Neuronal stem cell (in vitro differentiated cells): ENCODE measurements at regions not wholly inside any gene's neighbourhood (a gene's known extent, or its start where the extent isn't known, plus 50 kb on each side); places are given as distances from the start of the nearest gene placed in this dataset.

Experiments used
- DNase-seq: peaks from one replicate; pipeline ENCODE4 v3.0.0-alpha.2; 2013; ENCODE audit warnings: low spot score
- H2AFZ ChIP-seq: one replicate; pipeline ENCODE4 v1.6.1; 2013; ENCODE audit warnings: mild to moderate bottlenecking, low read length, inconsistent platforms
- H2AK5ac ChIP-seq: 2 replicates; pipeline ENCODE4 v1.6.1; 2013; ENCODE audit warnings: low read depth, mild to moderate bottlenecking, inconsistent platforms, low read length, moderate library complexity, mixed read lengths
- H2BK120ac ChIP-seq: 2 replicates; pipeline ENCODE4 v1.6.1; 2013; ENCODE audit warnings: low read depth, mild to moderate bottlenecking, inconsistent platforms, low read length, moderate library complexity, mixed read lengths
- H2BK12ac ChIP-seq: one replicate; pipeline ENCODE4 v1.6.1; 2013; ENCODE audit warnings: low read length, inconsistent platforms
- H2BK15ac ChIP-seq: 2 replicates; pipeline ENCODE4 v1.6.1; 2013; ENCODE audit warnings: mild to moderate bottlenecking, low read length, inconsistent platforms, mixed read lengths
- H2BK5ac ChIP-seq: one replicate; pipeline ENCODE4 v1.6.1; 2013; ENCODE audit warnings: inconsistent platforms, mild to moderate bottlenecking, low read length, moderate library complexity
- H3K14ac ChIP-seq: one replicate; pipeline ENCODE4 v1.6.1; 2013; ENCODE audit warnings: low read length, inconsistent platforms
- H3K18ac ChIP-seq: 2 replicates; pipeline ENCODE4 v1.6.1; 2013; ENCODE audit warnings: low read length, inconsistent platforms
- H3K23ac ChIP-seq: 2 replicates; pipeline ENCODE4 v1.6.1; 2013; ENCODE audit warnings: low read depth, mild to moderate bottlenecking, mixed read lengths, low read length, inconsistent platforms; ENCODE audit not compliant: poor library complexity
- H3K27ac ChIP-seq: replicated peaks from 3 replicates; pipeline ENCODE4 v1.5.1; 2013; ENCODE audit warnings: low read length, inconsistent platforms
- H3K27me3 ChIP-seq, 3 experiments: 2 replicates each; pipeline ENCODE4 v1.6.1; 2013; ENCODE audit warnings: low read length in 3 of 3, mild to moderate bottlenecking in 2 of 3, inconsistent platforms in 1 of 3, low read depth in 1 of 3, mixed read lengths in 1 of 3, moderate library complexity in 1 of 3; ENCODE audit not compliant: control insufficient read depth in 3 of 3, insufficient read depth in 3 of 3
- H3K36me3 ChIP-seq, 2 donors: replicated peaks in 1 of 2; 2 replicates each; pipeline ENCODE4 v1.6.1; 2013; ENCODE audit warnings: low read length in 2 of 2; ENCODE audit not compliant: control insufficient read depth in 2 of 2, insufficient read depth in 2 of 2
- H3K4ac ChIP-seq: 2 replicates; pipeline ENCODE4 v1.6.1; 2013; ENCODE audit warnings: inconsistent platforms, mild to moderate bottlenecking, low read length, moderate library complexity
- H3K4me1 ChIP-seq, 2 donors: 1 replicate in 1 of 2; 2 replicates in 1 of 2; pipeline ENCODE4 v1.6.1; 2013; ENCODE audit warnings: low read length in 2 of 2, low read depth in 1 of 2; ENCODE audit not compliant: control insufficient read depth in 2 of 2, insufficient read depth in 1 of 2
- H3K4me2 ChIP-seq: one replicate; pipeline ENCODE4 v1.6.1; 2013; ENCODE audit warnings: mild to moderate bottlenecking, low read length, inconsistent platforms; ENCODE audit not compliant: insufficient read depth, poor library complexity, severe bottlenecking
- H3K4me3 ChIP-seq, 2 donors: 2 replicates each; pipeline ENCODE4 v1.5.1; 2013; ENCODE audit warnings: low read length in 2 of 2, mild to moderate bottlenecking in 2 of 2, inconsistent platforms in 1 of 2, moderate library complexity in 1 of 2
- H3K79me1 ChIP-seq: one replicate; pipeline ENCODE4 v1.6.1; 2013; ENCODE audit warnings: low read depth, mild to moderate bottlenecking, inconsistent platforms, low read length, moderate library complexity
- H3K9ac ChIP-seq: one replicate; pipeline ENCODE4 v1.6.1; 2013; ENCODE audit warnings: mild to moderate bottlenecking, low read depth, low read length, inconsistent platforms; ENCODE audit not compliant: poor library complexity
- H3K9me3 ChIP-seq, 2 donors: replicated peaks in 1 of 2; 2 replicates each; pipeline versions ENCODE3 to v1.6.1; 2013; ENCODE audit warnings: low read length in 2 of 2, mild to moderate bottlenecking in 2 of 2, inconsistent platforms in 1 of 2, low read depth in 1 of 2, mixed read lengths in 1 of 2, moderate library complexity in 1 of 2; ENCODE audit not compliant: control insufficient read depth in 2 of 2, insufficient read depth in 1 of 2
- H4K8ac ChIP-seq: one replicate; pipeline ENCODE4 v1.6.1; 2013; ENCODE audit warnings: low read depth, mild to moderate bottlenecking, inconsistent platforms, low read length, moderate library complexity
- H4K91ac ChIP-seq: one replicate; pipeline ENCODE4 v1.6.1; 2013; ENCODE audit warnings: low read length, low read depth, mild to moderate bottlenecking, inconsistent platforms; ENCODE audit not compliant: poor library complexity
- WGBS, 2 donors: extraction: QIAGEN DNeasy Blood & Tissue Kit; methylation state at CpG; one replicate each; pipeline ENCODE4 v1.1.7; 2013; ENCODE audit warnings: missing lambda C conversion rate in 2 of 2, mixed read lengths in 1 of 2; ENCODE audit not compliant: insufficient read length in 2 of 2, insufficient replicate concordance in 1 of 2; ENCODE audit errors: extremely low coverage in 2 of 2; 5-methylcytosine and 5-hydroxymethylcytosine counted together

DNA sequence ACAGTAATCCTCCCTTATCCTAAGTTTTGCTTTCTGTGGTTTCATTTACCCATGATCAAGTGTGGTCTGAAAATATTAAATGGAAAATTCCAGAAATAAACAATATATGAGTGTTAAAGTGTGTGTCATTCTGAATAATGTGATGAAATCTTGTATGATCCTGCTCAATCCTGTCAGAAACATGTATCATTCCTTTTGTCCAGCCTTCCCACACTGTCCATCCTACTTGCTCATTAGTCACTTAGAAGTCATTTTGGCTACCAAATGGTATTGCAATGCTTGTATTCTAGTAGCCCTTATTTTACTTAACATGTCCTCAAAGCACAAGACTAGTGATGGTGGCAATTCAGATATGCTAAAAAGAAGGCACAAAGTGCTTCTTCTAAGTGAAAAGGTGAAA, 1211.2 kb upstream of the SORCS1 start:
- no peak overlapping the region for H2BK5ac ChIP-seq
- H3K9ac ChIP-seq, result no peak overlapping the region
- H2BK12ac ChIP-seq, result no peak overlapping the region
- no peak overlapping the region for H2AK5ac ChIP-seq
- H3K27me3 ChIP-seq, result no peaks in the 10 kb centered on the region
- no peak overlapping the region for H4K91ac ChIP-seq
- H2BK15ac ChIP-seq, result no peak overlapping the region
- no peak overlapping the region for H4K8ac ChIP-seq
- H3K9me3 ChIP-seq, result no peaks in the 10 kb centered on the region
- H3K27ac ChIP-seq, result no peak overlapping the region
- no peak overlapping the region for H3K4me3 ChIP-seq
- H3K36me3 ChIP-seq, result no peaks in the 10 kb centered on the region
- no peaks in the 10 kb centered on the region for H3K79me1 ChIP-seq
- DNase-seq, result no peak
- H3K18ac ChIP-seq, result no peak overlapping the region
- no peak overlapping the region for H2AFZ ChIP-seq
- no peak overlapping the region for H3K4ac ChIP-seq
- no peak overlapping the region for H3K23ac ChIP-seq
- no peak overlapping the region for H2BK120ac ChIP-seq
- no peak overlapping the region for H3K14ac ChIP-seq
- H3K4me1 ChIP-seq, result no peaks in the 10 kb centered on the region
- H3K4me2 ChIP-seq, result no peak overlapping the region

DNA sequence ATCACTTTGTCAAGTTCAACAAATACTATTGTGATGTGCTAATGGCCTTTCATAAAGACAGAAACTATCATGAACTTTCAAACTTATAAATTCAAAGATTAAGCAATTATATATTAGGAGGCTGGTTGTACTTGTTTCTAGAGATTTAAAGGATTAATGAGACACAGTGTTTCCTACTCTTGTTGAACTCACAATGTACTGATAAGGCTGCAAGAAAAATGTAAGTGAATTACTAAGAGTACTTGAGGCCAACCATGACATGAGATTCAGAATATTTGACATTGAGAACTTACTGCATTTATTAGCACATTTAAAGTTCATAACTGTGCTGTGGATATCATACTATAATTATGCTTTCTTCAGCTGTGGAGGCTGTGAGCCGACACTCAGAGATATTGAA, 1210.5 kb upstream of the SORCS1 start:
- no CpG with 5 or more reads among the region's 1 CpG for WGBS, 2 donors

DNA sequence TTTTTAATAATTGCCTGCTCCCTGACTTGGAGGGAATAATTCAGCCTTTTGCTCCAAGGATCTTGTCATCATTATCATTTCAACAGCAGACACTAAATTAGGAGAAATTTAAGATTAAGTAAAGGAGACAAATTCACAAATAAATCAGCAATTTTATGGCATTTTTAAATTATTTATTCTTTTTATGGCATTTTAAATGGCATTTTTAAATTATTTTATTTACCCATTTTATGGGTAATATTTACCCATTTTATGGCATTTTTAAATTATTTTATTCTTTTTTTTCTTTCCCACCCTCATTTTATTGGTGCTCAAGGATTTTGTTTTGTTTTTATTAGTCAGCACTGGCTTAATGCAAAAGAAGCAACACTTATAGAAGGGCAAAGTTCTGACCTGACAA, 1201.0 kb upstream of the SORCS1 start:
- H3K9me3 ChIP-seq, result no peaks in the 10 kb centered on the region
- no peak overlapping the region for H3K27ac ChIP-seq
- no peak overlapping the region for H2BK12ac ChIP-seq
- no peak overlapping the region for H3K23ac ChIP-seq
- DNase-seq, result no peak
- H2BK120ac ChIP-seq, result no peak overlapping the region
- no peak overlapping the region for H3K14ac ChIP-seq
- H3K27me3 ChIP-seq, result no peaks in the 10 kb centered on the region
- no peak overlapping the region for H2BK5ac ChIP-seq
- H3K36me3 ChIP-seq, result no peaks in the 10 kb centered on the region
- no peak overlapping the region for H3K4ac ChIP-seq
- H3K4me3 ChIP-seq, result no peak overlapping the region
- H4K8ac ChIP-seq, result no peak overlapping the region
- no peaks in the 10 kb centered on the region for H3K4me1 ChIP-seq
- no peaks in the 10 kb centered on the region for H3K79me1 ChIP-seq
- H4K91ac ChIP-seq, result no peak overlapping the region
- H3K18ac ChIP-seq, result no peak overlapping the region
- no peak overlapping the region for H2BK15ac ChIP-seq
- H3K9ac ChIP-seq, result no peak overlapping the region
- no peak overlapping the region for H2AFZ ChIP-seq
- no peak overlapping the region for H2AK5ac ChIP-seq
- H3K4me2 ChIP-seq, result no peak overlapping the region

More for the DNA sequence above, 1210.5 kb upstream of the SORCS1 start:
- Histone ChIP-seq H3K23ac (no peak overlapping the region), H2BK12ac (no peak overlapping the region), H2AK5ac (no peak overlapping the region), H3K9me3 (no peaks in the 10 kb centered on the region), H3K27ac (no peak overlapping the region), H2AFZ (no peak overlapping the region), H3K14ac (no peak overlapping the region), H3K4me3 (no peak overlapping the region), H3K4ac (no peak overlapping the region), H2BK120ac (no peak overlapping the region), H3K4me2 (no peak overlapping the region), H3K4me1 (no peaks in the 10 kb centered on the region), H4K8ac (no peak overlapping the region), H3K9ac (no peak overlapping the region), H2BK5ac (no peak overlapping the region), H3K27me3 (no peaks in the 10 kb centered on the region), H3K18ac (no peak overlapping the region), H2BK15ac (no peak overlapping the region), H3K79me1 (no peaks in the 10 kb centered on the region), H3K36me3 (no peaks in the 10 kb centered on the region), H4K91ac (no peak overlapping the region)
- no peak for DNase-seq

DNA sequence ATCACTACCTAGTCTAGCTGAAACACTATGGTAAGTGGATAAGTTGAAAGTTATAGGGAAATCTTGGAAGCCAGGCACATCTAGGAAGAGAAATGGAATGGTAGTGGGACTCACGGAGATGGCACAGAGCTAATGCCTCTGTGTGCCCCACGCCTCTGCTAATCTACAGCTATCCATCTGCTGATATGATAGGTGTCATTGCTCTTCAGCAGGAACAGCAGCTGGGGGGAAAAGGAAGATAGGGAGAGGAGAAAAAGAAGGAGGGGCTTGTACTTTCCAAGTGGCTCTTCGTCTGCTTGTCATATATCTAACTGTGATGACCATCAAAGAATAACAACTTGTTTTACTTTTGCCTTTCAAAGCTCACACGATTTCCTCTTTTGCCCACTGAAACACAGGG, 1199.1 kb upstream of the SORCS1 start:
- no peak overlapping the region for H3K4ac ChIP-seq
- no peak overlapping the region for H3K18ac ChIP-seq
- H3K27me3 ChIP-seq, result no peaks in the 10 kb centered on the region
- H3K4me3 ChIP-seq, result no peak overlapping the region
- no peak overlapping the region for H2BK12ac ChIP-seq
- H3K23ac ChIP-seq, result no peak overlapping the region
- no CpG with 5 or more reads among the region's 4 CpGs for WGBS, 2 donors
- no peaks in the 10 kb centered on the region for H3K4me1 ChIP-seq
- H3K14ac ChIP-seq, result no peak overlapping the region
- H3K9me3 ChIP-seq, result no peaks in the 10 kb centered on the region
- no peak overlapping the region for H2BK15ac ChIP-seq
- H3K36me3 ChIP-seq, result no peaks in the 10 kb centered on the region
- H2AFZ ChIP-seq, result no peak overlapping the region
- no peak overlapping the region for H3K4me2 ChIP-seq
- no peak for DNase-seq
- H2AK5ac ChIP-seq, result no peak overlapping the region
- no peak overlapping the region for H4K91ac ChIP-seq
- no peaks in the 10 kb centered on the region for H3K79me1 ChIP-seq
- H2BK5ac ChIP-seq, result no peak overlapping the region
- H2BK120ac ChIP-seq, result no peak overlapping the region
- H4K8ac ChIP-seq, result no peak overlapping the region
- H3K9ac ChIP-seq, result no peak overlapping the region
- H3K27ac ChIP-seq, result no peak overlapping the region
